Prostate gland (tissue), 2 donors: ENCODE measurements at regions not wholly inside any gene's neighbourhood (a gene's known extent, or its start where the extent isn't known, plus 50 kb on each side); places are given as distances from the start of the nearest gene placed in this dataset.
A peak's percentile ranks its signal among the peaks of the same experiment; 100 is the strongest.

ENCODE experiments used
- POLR2A ChIP-seq: fragments of 450-650 bp; IDR thresholded peaks from one replicate; pipeline ENCODE4 v1.6.1; 2016; ENCODE audit warnings: antibody characterized with exemption, mild to moderate bottlenecking
- TF ChIP-seq, protein P1 (sequence below), 4 experiments: fragments of 200-600 bp in 2 of 4; fragments of 450-650 bp in 2 of 4; sonication (generic) in 2 of 4; IDR thresholded peaks; 1 replicate in 3 of 4; 2 replicates in 1 of 4; pipeline ENCODE4 v1.5.1; 2016 to 2019; ENCODE audit warnings: antibody characterized with exemption in 4 of 4, mild to moderate bottlenecking in 2 of 4, moderate library complexity in 2 of 4

DNA sequence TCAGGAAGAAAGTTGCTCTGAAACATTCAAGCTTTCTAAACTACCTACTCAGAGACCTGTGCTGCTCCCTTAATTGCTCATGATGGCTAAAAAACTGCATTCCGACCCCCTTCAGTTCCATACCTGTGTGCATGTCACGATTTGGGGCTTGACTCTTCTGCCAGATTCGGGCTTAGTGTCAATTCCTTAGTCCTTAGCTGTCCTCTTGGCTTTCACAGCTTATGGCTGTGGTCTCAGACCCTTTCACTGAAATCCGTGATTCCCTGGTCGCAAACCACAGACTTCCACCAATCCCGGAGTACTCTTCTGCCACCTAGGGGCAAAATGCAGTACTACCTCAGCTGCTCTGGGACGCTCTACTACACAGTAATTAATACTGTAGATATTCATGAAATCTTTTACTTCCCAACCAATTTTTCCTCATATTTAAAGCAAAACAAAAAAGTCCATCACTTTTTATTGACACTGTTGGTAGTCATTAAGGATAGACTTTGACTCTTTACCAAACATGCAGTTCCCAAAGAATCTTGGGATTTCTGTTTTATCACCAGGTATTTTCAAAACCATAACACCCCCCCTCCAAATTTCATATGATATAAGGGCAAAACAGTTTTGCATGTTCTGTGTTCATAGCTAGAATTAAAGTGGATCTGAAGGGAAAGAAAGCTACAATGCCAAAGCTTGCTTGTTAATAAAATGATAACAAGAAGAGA, 617.4 kb downstream of the SLCO4C1 start:
- TF ChIP-seq, protein P1, sequence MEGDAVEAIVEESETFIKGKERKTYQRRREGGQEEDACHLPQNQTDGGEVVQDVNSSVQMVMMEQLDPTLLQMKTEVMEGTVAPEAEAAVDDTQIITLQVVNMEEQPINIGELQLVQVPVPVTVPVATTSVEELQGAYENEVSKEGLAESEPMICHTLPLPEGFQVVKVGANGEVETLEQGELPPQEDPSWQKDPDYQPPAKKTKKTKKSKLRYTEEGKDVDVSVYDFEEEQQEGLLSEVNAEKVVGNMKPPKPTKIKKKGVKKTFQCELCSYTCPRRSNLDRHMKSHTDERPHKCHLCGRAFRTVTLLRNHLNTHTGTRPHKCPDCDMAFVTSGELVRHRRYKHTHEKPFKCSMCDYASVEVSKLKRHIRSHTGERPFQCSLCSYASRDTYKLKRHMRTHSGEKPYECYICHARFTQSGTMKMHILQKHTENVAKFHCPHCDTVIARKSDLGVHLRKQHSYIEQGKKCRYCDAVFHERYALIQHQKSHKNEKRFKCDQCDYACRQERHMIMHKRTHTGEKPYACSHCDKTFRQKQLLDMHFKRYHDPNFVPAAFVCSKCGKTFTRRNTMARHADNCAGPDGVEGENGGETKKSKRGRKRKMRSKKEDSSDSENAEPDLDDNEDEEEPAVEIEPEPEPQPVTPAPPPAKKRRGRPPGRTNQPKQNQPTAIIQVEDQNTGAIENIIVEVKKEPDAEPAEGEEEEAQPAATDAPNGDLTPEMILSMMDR (IDR thresholded peaks at IDR 0.05): peak; percentile 44 to 66 (median 61)
- TF ChIP-seq POLR2A: no peak
